ENCODE measurements at regions not wholly inside any gene's neighbourhood (a gene's known extent, or its start where the extent isn't known, plus 50 kb on each side); places are given as distances from the start of the nearest gene placed in this dataset.
A peak's percentile ranks its signal among the peaks of the same experiment; 100 is the strongest.

DNA sequence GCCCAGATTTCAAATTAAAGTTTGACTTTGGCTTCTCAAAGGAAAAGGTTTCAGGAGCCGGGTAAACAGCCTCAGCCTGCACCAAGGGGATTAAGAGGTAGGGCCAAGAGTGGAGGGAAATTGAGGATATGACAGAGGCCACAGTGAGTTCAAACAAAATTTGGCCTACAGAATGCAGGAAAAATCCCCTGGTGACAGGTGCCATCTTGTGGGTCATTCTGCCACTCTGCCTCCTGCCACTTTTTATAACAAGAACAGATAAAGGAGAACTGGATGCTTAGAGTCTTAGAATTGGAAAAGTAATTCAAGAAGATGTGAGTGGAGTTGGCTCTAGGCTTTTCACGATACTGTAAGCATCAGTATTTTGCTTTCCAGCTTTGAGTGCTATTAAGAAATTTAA lies 253.2 kb downstream of the NR2F2 start:
- DNase-seq (no peak), ATAC-seq (no peak)
- H3K27me3 ChIP-seq (ENCODE audit: low read depth): no peaks in the 10 kb centered on the region
- no peak overlapping the region for H3K27ac ChIP-seq
- no peaks in the 10 kb centered on the region for H3K9me3 ChIP-seq
- H3K4me3 ChIP-seq: no peak overlapping the region
- no peaks in the 10 kb centered on the region for H3K36me3 ChIP-seq
- TF ChIP-seq, protein P1, sequence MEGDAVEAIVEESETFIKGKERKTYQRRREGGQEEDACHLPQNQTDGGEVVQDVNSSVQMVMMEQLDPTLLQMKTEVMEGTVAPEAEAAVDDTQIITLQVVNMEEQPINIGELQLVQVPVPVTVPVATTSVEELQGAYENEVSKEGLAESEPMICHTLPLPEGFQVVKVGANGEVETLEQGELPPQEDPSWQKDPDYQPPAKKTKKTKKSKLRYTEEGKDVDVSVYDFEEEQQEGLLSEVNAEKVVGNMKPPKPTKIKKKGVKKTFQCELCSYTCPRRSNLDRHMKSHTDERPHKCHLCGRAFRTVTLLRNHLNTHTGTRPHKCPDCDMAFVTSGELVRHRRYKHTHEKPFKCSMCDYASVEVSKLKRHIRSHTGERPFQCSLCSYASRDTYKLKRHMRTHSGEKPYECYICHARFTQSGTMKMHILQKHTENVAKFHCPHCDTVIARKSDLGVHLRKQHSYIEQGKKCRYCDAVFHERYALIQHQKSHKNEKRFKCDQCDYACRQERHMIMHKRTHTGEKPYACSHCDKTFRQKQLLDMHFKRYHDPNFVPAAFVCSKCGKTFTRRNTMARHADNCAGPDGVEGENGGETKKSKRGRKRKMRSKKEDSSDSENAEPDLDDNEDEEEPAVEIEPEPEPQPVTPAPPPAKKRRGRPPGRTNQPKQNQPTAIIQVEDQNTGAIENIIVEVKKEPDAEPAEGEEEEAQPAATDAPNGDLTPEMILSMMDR (IDR thresholded peaks at IDR 0.05): no peak
- no peaks in the 10 kb centered on the region for H3K4me1 ChIP-seq
- intact Hi-C loops (cut with DNase I): no loop called here

DNA sequence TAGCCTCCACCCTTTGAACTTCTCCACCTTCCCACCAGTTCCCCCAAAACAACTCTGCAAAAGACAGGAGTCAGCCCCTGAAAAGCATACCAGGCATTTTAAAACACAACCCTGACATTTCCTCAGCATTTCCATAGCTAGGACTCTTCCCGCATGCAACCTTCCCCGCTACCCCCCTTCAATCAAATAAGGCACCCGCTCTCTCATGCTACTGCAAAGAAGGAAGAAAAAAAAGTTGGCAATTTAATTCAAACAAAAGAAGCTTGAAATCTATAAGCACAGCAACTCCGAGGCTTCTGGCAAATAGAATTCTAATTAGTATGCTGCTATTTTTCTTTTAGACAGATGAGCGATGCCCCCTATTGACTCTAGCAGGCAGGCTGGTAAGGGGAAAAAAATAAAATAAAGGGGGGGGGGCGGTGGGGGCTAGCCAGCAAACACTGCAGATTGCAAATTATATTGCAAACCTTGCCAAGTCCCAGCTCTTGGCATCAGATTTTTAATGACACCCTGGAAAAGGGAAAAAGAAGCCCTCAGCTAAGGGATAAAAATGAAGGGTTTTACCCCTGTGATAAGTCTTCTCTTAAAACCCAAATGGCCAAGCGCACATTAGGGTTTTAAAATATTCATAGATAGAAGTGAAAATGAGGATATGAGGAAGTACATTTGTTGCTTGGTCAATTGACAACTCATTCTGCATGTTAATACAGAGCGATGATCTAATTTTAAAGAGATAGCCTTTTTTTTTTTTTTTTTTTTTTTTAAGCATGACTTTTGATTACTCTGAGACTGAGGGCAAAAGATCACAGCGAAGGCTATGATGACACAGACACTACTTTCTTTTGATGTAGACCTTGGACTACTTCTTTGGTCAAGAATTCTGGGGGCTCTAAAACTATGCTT lies 255.2 kb downstream of the NR2F2 start:
- TF ChIP-seq, protein P1 (IDR thresholded peaks at IDR 0.05): no peak
- Histone ChIP-seq H3K27ac (no peak overlapping the region), H3K27me3 (ENCODE audit: low read depth) (no peaks in the 10 kb centered on the region), H3K4me3 (no peak overlapping the region), H3K36me3 (no peaks in the 10 kb centered on the region), H3K9me3 (no peaks in the 10 kb centered on the region), H3K4me1 (no peaks in the 10 kb centered on the region)
- intact Hi-C loops (cut with DNase I): no loop called here
- ATAC-seq (peak in 1 of 2 donors; percentile 37), DNase-seq (no peak)

DNA sequence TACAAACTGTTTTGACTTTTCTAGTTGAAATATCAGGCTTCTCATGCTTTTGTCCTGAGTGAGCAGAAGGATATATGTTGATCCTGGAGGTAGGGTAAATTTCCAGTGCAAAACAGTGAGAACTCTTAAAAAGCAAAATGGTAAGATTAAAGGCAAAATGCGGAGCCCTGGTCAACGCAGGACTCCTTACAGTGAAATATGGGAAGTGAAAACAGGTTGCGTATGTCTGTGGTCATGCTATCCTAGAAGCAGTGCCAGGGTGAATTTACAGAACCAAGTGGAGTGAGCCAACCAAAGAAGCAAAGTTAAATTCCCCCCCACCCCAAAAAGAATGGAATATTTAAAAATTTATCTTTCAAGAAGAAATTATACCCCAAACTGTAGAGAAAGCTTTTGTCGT lies 256.4 kb downstream of the NR2F2 start:
- TF ChIP-seq, protein P1 (IDR thresholded peaks at IDR 0.05): no peak

DNA sequence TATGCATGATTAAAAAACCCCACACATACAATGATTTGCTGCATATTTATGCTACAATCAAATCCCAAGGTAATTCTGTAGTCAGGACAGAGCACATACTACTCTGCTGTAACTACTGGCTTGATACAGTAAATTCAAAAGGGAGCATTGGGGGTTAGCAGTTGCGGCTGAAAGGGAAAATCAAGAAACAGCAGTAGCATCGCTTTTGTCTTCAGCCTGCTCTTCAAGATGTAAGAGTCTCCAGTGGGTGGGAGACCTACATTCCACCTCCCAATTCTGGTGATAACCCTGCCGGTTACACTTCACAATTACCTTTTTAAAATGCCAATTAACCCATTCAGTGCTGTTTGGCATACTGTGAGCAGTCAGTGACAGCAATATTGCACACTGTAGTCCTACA lies 259.4 kb downstream of the NR2F2 start:
- no peak for DNase-seq
- Histone ChIP-seq H3K4me3 (no peak overlapping the region), H3K4me1 (no peaks in the 10 kb centered on the region), H3K36me3 (no peaks in the 10 kb centered on the region), H3K27me3 (ENCODE audit: low read depth) (no peaks in the 10 kb centered on the region), H3K27ac (no peak overlapping the region), H3K9me3 (no peaks in the 10 kb centered on the region)
- intact Hi-C loops (cut with DNase I): no loop called here
- TF ChIP-seq, protein P1 (IDR thresholded peaks at IDR 0.05): no peak
- ATAC-seq: no peak

More for the DNA sequence above, 256.4 kb downstream of the NR2F2 start:
- intact Hi-C loops (cut with DNase I): no loop called here
- Histone ChIP-seq H3K9me3 (no peaks in the 10 kb centered on the region), H3K4me3 (no peak overlapping the region), H3K36me3 (no peaks in the 10 kb centered on the region), H3K27ac (no peak overlapping the region), H3K27me3 (ENCODE audit: low read depth) (no peaks in the 10 kb centered on the region), H3K4me1 (no peaks in the 10 kb centered on the region)
- ATAC-seq: peak; percentile 67 to 76
- DNase-seq: no peak

DNA sequence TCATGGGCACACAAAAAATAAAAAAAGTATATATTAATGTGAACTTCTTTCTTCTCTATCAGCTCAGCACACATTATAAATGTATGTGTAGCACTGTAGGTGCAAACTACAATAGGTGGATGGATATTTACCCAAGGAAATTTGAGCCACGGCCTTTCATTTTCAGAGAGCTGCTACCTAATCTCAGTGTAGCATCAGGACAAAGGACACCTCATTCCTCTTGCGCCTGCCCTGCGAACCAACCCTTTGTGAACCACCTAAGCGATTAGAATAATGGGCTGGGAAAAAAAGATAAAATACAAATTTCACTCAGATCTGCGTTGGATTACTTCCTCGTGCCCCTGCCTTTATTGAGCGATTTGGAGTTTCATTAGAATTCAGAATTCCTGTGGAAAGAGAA lies 263.2 kb downstream of the NR2F2 start:
- intact Hi-C loops (cut with DNase I): no loop called here
- Histone ChIP-seq H3K4me3 (no peak overlapping the region), H3K27me3 (ENCODE audit: low read depth) (no peaks in the 10 kb centered on the region), H3K27ac (no peak overlapping the region), H3K36me3 (no peaks in the 10 kb centered on the region), H3K4me1 (no peaks in the 10 kb centered on the region), H3K9me3 (no peaks in the 10 kb centered on the region)
- no peak for ATAC-seq
- DNase-seq: no peak
- TF ChIP-seq, protein P1 (IDR thresholded peaks at IDR 0.05): no peak
